NOMO-1 (cell line): ENCODE measurements at regions not wholly inside any gene's neighbourhood (a gene's known extent, or its start where the extent isn't known, plus 50 kb on each side); places are given as distances from the start of the nearest gene placed in this dataset.

Experiments used
- DNase-seq, 2 experiments: peaks; one replicate each; lab custom pipeline; 2025; ENCODE audit not compliant: unreplicated experiment in 2 of 2; lab: John Stamatoyannopoulos, UW

GRCh38 chr20:10769700-10770099 lies 95.9 kb upstream of the JAG1 start:
- no peak for DNase-seq

DNA sequence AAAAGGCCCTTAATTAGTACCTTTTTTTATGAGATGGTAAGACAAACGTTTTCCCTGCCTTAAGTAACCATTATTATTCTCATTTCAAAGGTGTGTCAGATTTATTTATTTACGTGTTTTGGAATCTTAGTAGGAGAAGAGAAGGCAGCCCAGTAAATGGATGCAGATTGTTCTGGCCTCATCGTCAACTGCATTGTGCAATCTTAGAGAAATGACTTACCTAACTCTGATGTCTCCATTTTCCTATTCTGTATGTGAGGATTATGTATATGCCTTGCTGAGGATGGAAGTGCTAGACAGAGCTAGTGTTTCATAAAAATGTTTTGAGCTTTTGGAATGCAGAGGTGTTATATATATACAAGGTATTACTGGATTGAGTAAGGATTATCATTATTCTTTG lies 97.0 kb upstream of the JAG1 start:
- no peak for DNase-seq

- no peak for DNase-seq
Measured at GRCh38 chr20:10771435-10772140, 97.8 kb upstream of the JAG1 start.

GRCh38 chr20:10774357-10774943 lies 100.7 kb upstream of the JAG1 start:
- DNase-seq: no peak

- no peak for DNase-seq
Measured at GRCh38 chr20:10777710-10778109, 103.9 kb upstream of the JAG1 start.

DNA sequence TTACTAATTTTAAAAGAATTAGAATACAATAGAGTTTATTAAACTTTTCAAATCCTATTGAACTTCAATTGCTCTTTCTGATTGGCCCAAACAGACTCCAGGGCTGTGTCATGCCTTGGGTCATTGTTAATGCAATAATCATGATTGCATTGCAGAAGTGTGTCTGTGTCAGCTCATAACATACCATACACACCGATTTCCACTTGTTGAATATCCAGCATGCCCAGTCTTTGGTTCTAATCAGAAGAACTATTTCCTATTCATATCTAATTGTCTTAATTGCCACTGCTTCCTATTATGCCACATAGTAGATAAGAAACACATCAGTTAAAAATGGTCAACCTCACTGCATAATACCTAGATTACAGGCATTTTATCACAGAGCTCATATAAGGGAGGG lies 106.1 kb upstream of the JAG1 start:
- no peak for DNase-seq

DNA sequence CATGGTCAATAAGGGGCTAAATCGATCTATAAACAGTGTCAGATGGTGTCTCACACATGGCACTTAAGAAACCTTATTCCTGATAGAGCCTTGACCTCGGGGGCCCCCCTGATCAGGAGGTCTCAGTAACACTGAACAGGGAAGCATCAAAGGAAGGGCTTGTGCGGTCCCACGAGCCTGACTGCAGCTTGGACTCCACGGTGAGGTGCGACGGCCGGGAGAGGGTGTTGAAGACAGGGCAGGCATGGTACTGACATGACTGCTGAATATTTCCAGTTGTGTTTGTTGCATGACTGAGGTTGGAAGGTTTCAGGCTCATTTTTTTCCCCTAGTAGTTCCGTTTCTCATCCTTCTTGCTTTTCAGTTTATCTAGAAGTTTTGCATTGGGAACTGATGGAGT lies 107.1 kb upstream of the JAG1 start:
- DNase-seq: no peak

GRCh38 chr20:10781526-10781925 lies 107.7 kb upstream of the JAG1 start:
- DNase-seq: no peak

- DNase-seq: no peak
Measured at GRCh38 chr20:10783707-10784553, 110.1 kb upstream of the JAG1 start.

- DNase-seq: no peak
Measured at GRCh38 chr20:10784554-10785183, 110.9 kb upstream of the JAG1 start.

GRCh38 chr20:10786678-10787077 lies 112.9 kb upstream of the JAG1 start:
- no peak for DNase-seq

DNA sequence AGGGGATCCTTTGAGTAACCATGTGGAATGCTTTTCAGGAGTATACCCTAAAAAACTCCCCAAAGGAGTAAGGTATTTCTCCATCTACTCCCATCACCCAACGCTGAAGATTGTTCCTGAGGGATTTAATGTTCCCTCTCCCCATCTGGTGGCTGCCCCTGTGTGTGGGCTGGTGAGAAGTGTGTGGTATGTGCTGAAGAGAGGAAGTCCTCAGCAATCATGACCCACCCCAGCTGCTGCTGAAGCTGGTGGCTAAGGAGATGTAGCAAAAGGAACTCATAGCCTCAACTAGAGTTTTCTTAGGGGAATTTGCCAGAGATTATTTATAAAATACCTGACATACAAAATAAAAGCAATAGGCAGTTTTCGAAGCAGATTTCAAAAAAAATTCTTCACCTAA lies 114.3 kb upstream of the JAG1 start:
- DNase-seq: no peak

DNA sequence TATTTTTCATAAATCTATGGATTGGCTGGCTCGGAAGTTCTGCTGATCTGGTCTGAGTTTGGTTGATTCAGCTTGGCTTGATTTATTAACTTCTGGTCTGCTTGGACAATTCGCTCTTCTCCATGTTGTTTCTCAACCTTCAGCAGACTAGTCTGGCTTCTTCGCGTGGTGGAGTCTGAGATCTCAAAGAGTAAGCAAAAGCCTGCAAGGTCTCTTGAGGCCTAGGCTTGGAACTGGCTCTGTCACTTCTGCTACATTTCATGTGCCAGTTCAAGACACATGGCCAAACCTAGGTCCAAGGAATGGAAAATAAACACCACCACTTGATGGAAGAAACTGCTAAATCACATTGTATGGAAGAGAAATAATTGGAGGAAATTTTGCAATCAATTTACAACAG lies 115.1 kb upstream of the JAG1 start:
- no peak for DNase-seq

- no peak for DNase-seq
Measured at GRCh38 chr20:10789386-10789785, 115.6 kb upstream of the JAG1 start.

GRCh38 chr20:10790013-10790412 lies 116.2 kb upstream of the JAG1 start:
- DNase-seq: peak; percentile 3 to 11

DNA sequence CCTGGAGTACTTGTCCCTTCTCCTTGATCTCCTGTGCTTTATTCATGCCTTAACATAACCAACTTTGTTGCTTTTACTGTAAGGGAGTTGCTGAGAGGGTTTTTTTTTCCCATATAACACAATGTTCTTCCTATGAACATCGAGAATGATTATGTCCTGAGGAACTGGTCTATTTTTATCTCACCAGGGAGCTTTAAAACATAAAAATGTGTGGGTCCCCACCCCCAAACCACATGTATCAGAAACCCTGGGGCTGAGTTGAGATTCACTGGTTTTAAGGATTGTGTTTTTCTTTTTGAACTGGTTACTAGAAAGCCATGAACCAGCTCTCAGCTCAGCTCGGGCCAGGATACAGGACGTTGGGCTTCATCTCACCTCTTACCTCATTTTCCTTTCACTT lies 118.5 kb upstream of the JAG1 start:
- no peak for DNase-seq

- no peak for DNase-seq
Measured at GRCh38 chr20:10793766-10794165, 120.0 kb upstream of the JAG1 start.

DNA sequence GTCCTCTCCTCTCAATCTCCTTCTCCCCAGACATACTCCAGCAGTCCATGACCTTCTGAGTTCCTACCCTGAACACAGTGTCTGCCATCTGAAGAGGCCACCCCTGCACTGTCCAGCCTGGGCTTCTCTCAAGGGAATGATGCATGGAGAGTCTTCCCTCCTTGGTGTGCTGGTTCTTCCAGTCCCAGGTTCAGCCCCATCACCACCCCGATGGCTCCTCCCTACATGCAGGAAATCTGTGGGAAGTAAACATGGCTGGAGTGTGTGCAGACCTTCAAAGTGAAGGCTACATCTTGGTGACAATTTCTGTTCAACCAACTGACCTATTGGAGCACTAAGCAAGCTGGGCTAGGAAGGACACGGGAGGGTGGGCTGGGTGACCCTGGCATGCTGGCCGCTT lies 121.0 kb upstream of the JAG1 start:
- no peak for DNase-seq

- no peak for DNase-seq
Measured at GRCh38 chr20:10795286-10796026, 121.7 kb upstream of the JAG1 start.

- no peak for DNase-seq
Measured at GRCh38 chr20:10798811-10799210, 125.0 kb upstream of the JAG1 start.

DNA sequence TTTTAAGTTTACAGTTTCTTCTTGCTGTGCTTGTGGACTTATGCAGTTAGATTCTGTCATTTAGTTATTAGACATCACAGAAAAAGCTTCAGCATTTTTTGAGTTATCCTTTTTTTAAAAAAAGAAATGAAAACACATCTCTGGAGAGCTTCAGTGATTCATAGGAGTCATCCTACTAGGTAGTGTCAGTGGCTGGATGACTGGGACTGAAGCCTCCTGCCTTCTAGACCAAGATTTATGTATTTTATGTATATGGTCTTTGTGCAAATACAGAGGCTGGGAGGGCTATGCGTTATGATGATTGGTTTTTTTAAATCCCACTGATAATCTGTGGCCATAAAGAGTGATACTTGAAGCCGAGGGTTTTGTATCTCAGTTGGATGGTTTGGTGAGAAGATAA lies 125.9 kb upstream of the JAG1 start:
- DNase-seq: no peak
